Upper lobe of left lung (tissue), 6 donors: ENCODE measurements at regions not wholly inside any gene's neighbourhood (a gene's known extent, or its start where the extent isn't known, plus 50 kb on each side); places are given as distances from the start of the nearest gene placed in this dataset.
"Not testable (repeated sequence)": the region's sequence is repeated elsewhere in the genome, so short reads cannot be mapped to it uniquely, and the experiment has no call there.

ENCODE experiments used
- ATAC-seq, 2 donors: fragments of 200-7000 bp; cut with Tn5 transposase; one replicate each; pipeline ENCODE4 v1.9.1; 2022; ENCODE audit warnings: mild to moderate bottlenecking in 2 of 2, moderate library complexity in 2 of 2; ENCODE audit not compliant: low FRiP score in 2 of 2
- DNase-seq, 2 donors: peaks; one replicate each; pipeline ENCODE4 v3.0.0-alpha.2; 2019 to 2020
- H3K27ac ChIP-seq, 4 donors: fragments of 200-600 bp; sonication (generic); one replicate each; pipeline ENCODE4 v1.5.1; 2016 to 2019
- H3K27me3 ChIP-seq, 4 donors: fragments of 200-600 bp; sonication (generic); one replicate each; pipeline ENCODE4 v1.5.1; 2017 to 2019
- H3K36me3 ChIP-seq, 4 donors: fragments of 200-600 bp; sonication (generic); one replicate each; pipeline ENCODE4 v1.5.1; 2016 to 2019
- H3K4me1 ChIP-seq, 4 donors: fragments of 200-600 bp; sonication (generic); one replicate each; pipeline ENCODE4 v1.5.1; 2018 to 2019
- H3K4me3 ChIP-seq, 4 donors: fragments of 200-600 bp; sonication (generic); one replicate each; pipeline ENCODE4 v1.5.1; 2017 to 2019; ENCODE audit warnings: mild to moderate bottlenecking in 2 of 4, moderate library complexity in 1 of 4
- H3K9me3 ChIP-seq, 4 donors: fragments of 200-600 bp; sonication (generic); one replicate each; pipeline ENCODE4 v1.5.1; 2018 to 2019
- CTCF ChIP-seq, 6 experiments: fragments of 450-650 bp in 4 of 6; fragments of 200-600 bp in 2 of 6; sonication (generic) in 2 of 6; IDR thresholded peaks; one replicate each; pipeline ENCODE4 v1.5.1; 2016 to 2019; ENCODE audit warnings: antibody characterized with exemption in 6 of 6
- EP300 ChIP-seq, 4 donors: sonication (generic); formaldehyde crosslinking; IDR thresholded peaks; one replicate each; pipeline ENCODE4 v1.5.1; 2017; ENCODE audit warnings: antibody characterized with exemption in 4 of 4, control low read depth in 2 of 4
- POLR2A ChIP-seq, 4 donors: fragments of 450-650 bp; IDR thresholded peaks; one replicate each; pipeline ENCODE4 v1.5.1; 2016 to 2017; ENCODE audit warnings: antibody characterized with exemption in 4 of 4, mild to moderate bottlenecking in 2 of 4
- POLR2AphosphoS5 ChIP-seq, 2 donors: sonication (generic); formaldehyde crosslinking; IDR thresholded peaks; one replicate each; pipeline ENCODE4 v1.5.1; 2017; ENCODE audit warnings: antibody characterized with exemption in 2 of 2
- WGBS, 2 donors: methylation state at CpG; one replicate each; pipeline ENCODE4 v1.1.5; 2017 to 2018; 5-methylcytosine and 5-hydroxymethylcytosine counted together
- donor health status: DM: no; HTN: no; CAD: no; lungs with moderate emphysema.
- donor health status: DM: no; HTN: yes; CAD: no; lungs with severe emphysema.

GRCh38 chr7:8362723-8363369 is 70.6 kb upstream of the NXPH1 start:
- no peaks in the 10 kb centered on the region for H3K4me1 ChIP-seq
- no peak overlapping the region for H3K4me3 ChIP-seq
- H3K27me3 ChIP-seq, result no peaks in the 10 kb centered on the region
- no peak overlapping the region for H3K27ac ChIP-seq
- no peaks in the 10 kb centered on the region for H3K9me3 ChIP-seq
- TF ChIP-seq POLR2A (IDR thresholded peaks at IDR 0.05) (no peak), CTCF (IDR thresholded peaks at IDR 0.05) (no peak), EP300 (IDR thresholded peaks at IDR 0.05) (no peak), POLR2AphosphoS5 (IDR thresholded peaks at IDR 0.05) (no peak)
- DNase-seq, result no peak
- 27 to 34% methylated on average over 5 of the region's 5 CpGs for WGBS, 2 donors
- no peak for ATAC-seq
- H3K36me3 ChIP-seq, result no peaks in the 10 kb centered on the region

GRCh38 chr7:8363407-8364015 is 69.9 kb upstream of the NXPH1 start:
- no peaks in the 10 kb centered on the region for H3K9me3 ChIP-seq
- no peak for DNase-seq
- H3K36me3 ChIP-seq, result no peaks in the 10 kb centered on the region
- 59 to 75% methylated on average over 3 of the region's 3 CpGs for WGBS, 2 donors
- no peak for ATAC-seq
- H3K4me1 ChIP-seq, result no peaks in the 10 kb centered on the region
- H3K27ac ChIP-seq, result no peak overlapping the region
- H3K27me3 ChIP-seq, result no peaks in the 10 kb centered on the region
- no peak for TF ChIP-seq POLR2A (IDR thresholded peaks at IDR 0.05)
- TF ChIP-seq POLR2AphosphoS5 (IDR thresholded peaks at IDR 0.05), result no peak
- TF ChIP-seq EP300 (IDR thresholded peaks at IDR 0.05), result no peak
- no peak for TF ChIP-seq CTCF (IDR thresholded peaks at IDR 0.05)
- no peak overlapping the region for H3K4me3 ChIP-seq

- Histone ChIP-seq H3K27me3 (no peaks in the 10 kb centered on the region), H3K27ac (no peak overlapping the region), H3K4me1 (no peaks in the 10 kb centered on the region), H3K36me3 (no peaks in the 10 kb centered on the region), H3K9me3 (no peaks in the 10 kb centered on the region), H3K4me3 (no peak overlapping the region)
- DNase-seq (no peak), ATAC-seq (no peak)
- 49 to 60% methylated on average over 2 of the region's 2 CpGs for WGBS, 2 donors
- TF ChIP-seq POLR2A (IDR thresholded peaks at IDR 0.05) (no peak), EP300 (IDR thresholded peaks at IDR 0.05) (no peak), POLR2AphosphoS5 (IDR thresholded peaks at IDR 0.05) (no peak), CTCF (IDR thresholded peaks at IDR 0.05) (no peak)
These were observed 67.8 kb upstream of the NXPH1 start for GRCh38 chr7:8365499-8366110.

- not testable (repeated sequence) for H3K27ac ChIP-seq, H3K36me3 ChIP-seq, H3K4me3 ChIP-seq, ATAC-seq, H3K27me3 ChIP-seq, DNase-seq, H3K9me3 ChIP-seq, H3K4me1 ChIP-seq
- 65 to 96% methylated on average over 3 of the region's 3 CpGs for WGBS, 2 donors
These were observed 65.4 kb upstream of the NXPH1 start for GRCh38 chr7:8368007-8368406.

- WGBS, 2 donors, result 94 to 96% methylated on average over 2 of the region's 2 CpGs
These were observed 61.7 kb upstream of the NXPH1 start for GRCh38 chr7:8371742-8372141.

More at GRCh38 chr7:8371742-8372141, 61.7 kb upstream of the NXPH1 start:
- Histone ChIP-seq H3K36me3 (no peaks in the 10 kb centered on the region), H3K9me3 (no peaks in the 10 kb centered on the region), H3K4me3 (no peak overlapping the region), H3K4me1 (no peaks in the 10 kb centered on the region), H3K27ac (no peak overlapping the region), H3K27me3 (no peaks in the 10 kb centered on the region)
- ATAC-seq (no peak), DNase-seq (no peak)
- TF ChIP-seq POLR2A (IDR thresholded peaks at IDR 0.05) (no peak), CTCF (IDR thresholded peaks at IDR 0.05) (no peak)
